Panc1 (cell line): ENCODE measurements at regions not wholly inside any gene's neighbourhood (a gene's known extent, or its start where the extent isn't known, plus 50 kb on each side); places are given as distances from the start of the nearest gene placed in this dataset.

Source experiments
- CTCF ChIP-seq: fragments of 450-650 bp; IDR thresholded peaks from 2 replicates; pipeline ENCODE4 v1.5.1; 2017; ENCODE audit warnings: mild to moderate bottlenecking
- POLR2AphosphoS5 ChIP-seq: IDR thresholded peaks from 2 replicates; pipeline ENCODE4 v1.6.1; 2012; ENCODE audit warnings: mild to moderate bottlenecking, low read depth, low read length, moderate library complexity
- REST ChIP-seq, 2 experiments: IDR thresholded peaks; 2 replicates each; pipeline ENCODE4 v1.6.1; 2011 to 2012; ENCODE audit warnings: low read depth in 2 of 2, control low read depth in 1 of 2, low read length in 1 of 2, mild to moderate bottlenecking in 1 of 2, moderate library complexity in 1 of 2; ENCODE audit not compliant: insufficient read depth in 1 of 2
- SIN3A ChIP-seq: IDR thresholded peaks from 2 replicates; pipeline ENCODE4 v1.6.1; 2012; ENCODE audit warnings: low read depth, mild to moderate bottlenecking, low read length, moderate library complexity, borderline replicate concordance; ENCODE audit not compliant: insufficient read depth
- TCF7L2 ChIP-seq: IDR thresholded peaks from 2 replicates; pipeline ENCODE4 v1.6.1; 2011; ENCODE audit warnings: mild to moderate bottlenecking, low read depth, low read length, inconsistent platforms

- TF ChIP-seq CTCF, result no peak
- TF ChIP-seq REST (IDR thresholded peaks at IDR 0.05; ENCODE audit: insufficient read depth in 1 of 2, low read depth in 2 of 2, low read length in 1 of 2), result no peak
- TF ChIP-seq POLR2AphosphoS5, result no peak
- no peak for TF ChIP-seq SIN3A
- TF ChIP-seq TCF7L2, result no peak
These were observed 447.9 kb downstream of the SPATA31D1 start for GRCh38 chr9:82436475-82436874.
